HG02623 (cell line): ENCODE measurements at regions not wholly inside any gene's neighbourhood (a gene's known extent, or its start where the extent isn't known, plus 50 kb on each side); places are given as distances from the start of the nearest gene placed in this dataset.
"Not testable (repeated sequence)": the region's sequence is repeated elsewhere in the genome, so short reads cannot be mapped to it uniquely, and the experiment has no call there.

Source experiments
- ATAC-seq: cut with Tn5 transposase; IDR thresholded peaks from one replicate; pipeline ENCODE4 v1.9.1; 2021; ENCODE audit warnings: moderate library complexity; ENCODE audit not compliant: unreplicated experiment

- no peak for ATAC-seq
Measured at GRCh38 chr3:118495206-118495605, 539.4 kb downstream of the IGSF11 start.

DNA sequence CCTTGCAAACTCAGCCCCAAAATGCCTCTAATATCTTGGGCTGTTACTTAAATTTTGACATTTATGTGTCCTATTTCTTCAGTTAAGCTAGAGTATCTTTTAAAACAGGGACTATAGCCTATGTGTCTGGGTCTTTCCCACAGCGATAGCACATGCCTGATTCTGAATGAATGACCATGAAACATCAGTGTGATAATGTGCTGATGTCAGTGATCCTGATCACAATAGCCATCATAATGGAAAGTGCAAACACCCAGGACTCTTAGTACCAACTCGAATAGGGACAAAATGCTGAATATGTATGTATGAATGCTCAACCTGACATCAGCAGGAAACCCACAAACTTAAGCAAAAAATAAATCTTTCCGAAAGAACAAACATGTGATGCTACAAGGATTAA lies 537.4 kb downstream of the IGSF11 start:
- ATAC-seq: no peak

- no peak for ATAC-seq
Measured at GRCh38 chr3:118501152-118501551, 533.5 kb downstream of the IGSF11 start.

GRCh38 chr3:118504906-118505305 lies 529.7 kb downstream of the IGSF11 start:
- no peak for ATAC-seq

DNA sequence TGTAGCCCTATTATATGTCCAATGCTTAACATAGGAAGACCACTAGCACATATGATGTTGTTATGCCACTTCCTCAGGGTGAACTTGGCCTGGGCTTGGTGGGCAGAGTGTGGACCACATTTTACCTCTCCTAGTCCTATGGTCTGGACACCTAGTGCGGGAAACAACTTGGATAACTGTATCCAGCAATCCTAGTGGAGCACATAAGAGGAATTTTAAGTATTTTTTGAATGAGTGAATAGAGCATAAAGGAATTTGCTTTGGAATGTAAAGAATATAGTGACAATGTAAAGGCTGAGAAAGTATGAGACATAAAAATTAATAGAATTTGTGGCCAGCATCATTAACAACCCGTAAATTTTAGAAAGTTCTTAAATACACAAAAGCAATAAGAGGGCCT lies 528.9 kb downstream of the IGSF11 start:
- ATAC-seq: no peak

DNA sequence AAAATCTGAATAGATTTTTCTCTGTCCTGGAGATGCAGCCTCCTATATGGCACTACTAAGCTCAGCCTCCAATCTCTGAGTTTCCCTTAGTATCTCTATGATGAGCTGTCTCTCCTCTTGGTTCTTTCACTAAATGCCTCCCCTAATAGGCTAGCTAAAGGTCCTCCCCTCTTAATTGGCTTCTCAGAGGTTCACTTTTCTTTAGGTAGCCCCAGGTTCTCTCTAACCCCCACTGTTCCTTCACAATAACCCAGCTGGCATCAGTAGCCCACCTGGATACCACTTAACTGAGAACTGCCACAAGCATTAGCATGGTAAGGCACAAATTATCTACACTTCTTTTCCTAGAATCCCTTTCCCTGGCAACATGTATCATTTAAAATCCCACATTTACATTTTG lies 523.2 kb downstream of the IGSF11 start:
- no peak for ATAC-seq

DNA sequence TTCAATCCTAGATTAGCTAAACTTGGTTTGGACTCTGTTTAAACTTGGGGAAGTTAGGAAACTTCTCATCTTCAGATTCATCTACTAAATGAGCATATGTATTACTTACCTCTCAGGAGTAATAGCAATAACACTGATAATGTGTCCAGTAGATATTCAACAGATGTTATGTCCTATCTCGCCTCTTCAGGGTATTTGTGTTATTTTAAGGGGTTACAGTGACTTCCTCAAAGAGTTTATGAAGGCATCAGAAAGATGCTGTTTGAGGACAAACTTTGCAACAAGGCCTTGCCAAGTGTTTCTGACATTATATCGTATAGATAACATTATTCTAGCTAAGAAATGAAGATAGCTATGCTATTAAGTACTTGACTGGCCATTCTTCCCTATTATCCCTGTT lies 522.3 kb downstream of the IGSF11 start:
- ATAC-seq: no peak

DNA sequence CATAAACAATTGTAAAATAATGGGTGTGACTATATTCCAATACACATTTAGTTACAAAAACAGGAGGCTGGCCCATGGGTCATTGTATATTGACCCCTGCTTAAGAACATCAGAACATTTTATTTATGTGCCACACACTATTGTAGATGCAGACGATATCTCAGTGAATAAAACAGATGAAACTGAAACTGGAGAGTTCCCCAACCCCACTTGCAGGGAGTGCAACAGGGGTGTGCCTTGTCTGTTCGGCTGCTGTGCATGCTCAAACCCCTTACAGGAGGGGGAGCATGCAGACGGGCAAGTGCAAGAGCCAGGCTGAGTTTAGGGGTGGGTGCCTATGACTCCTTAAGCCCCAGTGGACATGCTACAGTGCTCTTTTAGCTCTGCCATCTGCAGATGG lies 509.6 kb downstream of the IGSF11 start:
- ATAC-seq: no peak

DNA sequence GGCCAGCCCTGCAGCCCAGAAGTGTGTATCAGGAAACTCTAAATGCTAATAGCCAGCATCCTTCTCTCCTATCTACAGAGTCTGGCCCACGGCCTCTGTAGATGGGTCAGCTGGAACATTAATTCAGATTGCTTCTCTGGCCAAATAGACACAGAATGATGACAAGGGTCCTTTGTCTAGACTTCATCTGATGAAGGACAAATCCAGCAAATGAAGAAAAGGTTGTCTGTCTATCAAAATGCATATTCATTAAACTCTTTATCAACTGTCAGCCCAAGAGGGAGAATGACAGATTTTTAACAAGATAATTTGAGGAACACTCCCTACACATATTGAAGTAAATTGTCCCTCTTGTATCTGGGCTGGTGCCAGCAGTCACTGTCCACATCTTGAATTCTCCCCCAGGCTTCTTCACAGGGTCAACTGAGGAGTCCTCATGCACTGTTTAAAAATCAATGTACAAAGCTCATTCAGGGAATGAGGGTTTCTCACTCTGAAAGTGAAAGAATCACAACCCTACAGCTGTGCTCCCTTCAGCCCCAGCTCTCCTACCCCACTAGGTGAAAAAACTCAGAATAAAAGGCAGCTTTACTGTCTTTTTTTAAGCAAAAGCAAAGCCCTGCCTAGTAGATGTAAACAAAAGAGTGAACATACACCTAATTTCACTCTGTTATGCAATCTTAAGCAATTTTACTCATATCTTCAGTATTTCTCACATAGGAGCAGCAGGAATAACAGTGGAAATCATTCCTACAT lies 507.7 kb downstream of the IGSF11 start:
- peak; percentile 67 for ATAC-seq

DNA sequence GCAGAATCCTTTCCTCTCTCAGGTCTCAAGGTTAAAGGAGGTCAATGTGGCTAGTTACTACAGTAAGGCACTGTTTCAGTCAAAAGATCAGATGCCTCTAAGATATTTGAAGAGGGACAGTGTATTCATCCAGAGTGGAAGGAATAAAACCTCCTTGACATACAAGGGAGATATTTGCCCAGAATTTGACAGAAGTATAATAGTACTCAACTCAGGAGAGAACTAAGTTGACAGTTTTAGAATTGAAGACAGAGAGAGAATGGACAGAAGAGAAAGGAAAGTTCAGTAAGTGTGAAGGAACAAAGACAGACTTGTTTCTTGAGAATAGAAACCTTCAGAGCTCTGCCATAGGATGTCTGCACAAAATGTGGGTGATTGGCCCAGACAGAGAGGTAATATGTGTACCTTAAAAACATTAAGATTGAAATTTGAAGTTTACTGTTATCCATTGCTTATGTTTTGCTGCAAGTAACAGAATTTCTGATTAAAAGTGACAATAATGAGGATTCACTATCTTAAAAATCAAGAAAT lies 507.1 kb downstream of the IGSF11 start:
- ATAC-seq: peak; percentile 27

GRCh38 chr3:118529554-118529953 lies 505.1 kb downstream of the IGSF11 start:
- no peak for ATAC-seq

DNA sequence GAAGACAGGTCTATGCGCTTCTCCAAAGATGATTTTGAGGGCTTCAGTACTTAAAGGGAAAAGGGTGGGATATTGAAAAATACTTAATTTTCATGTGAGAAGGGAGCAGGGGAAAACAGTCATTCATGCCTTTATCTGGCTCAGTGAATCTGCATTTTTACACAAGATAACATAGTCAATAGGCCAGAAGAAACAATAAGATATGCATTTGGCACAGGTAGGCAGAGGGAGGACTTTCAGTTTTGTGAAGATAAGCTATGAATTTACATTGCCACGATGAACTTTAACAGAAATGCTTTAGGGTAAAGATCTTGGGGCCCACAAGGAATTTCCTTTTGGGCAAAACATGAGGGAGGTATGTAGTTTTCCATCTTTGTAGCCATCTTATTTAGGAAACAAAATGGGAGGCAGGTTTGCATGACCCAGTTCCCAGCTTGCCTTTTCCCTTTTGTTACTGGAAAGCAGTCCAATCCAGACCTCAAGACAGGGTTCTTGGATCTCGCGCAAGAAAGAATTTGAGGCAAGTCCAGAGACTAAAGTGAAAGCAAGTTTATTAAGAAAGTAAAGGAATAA lies 504.2 kb downstream of the IGSF11 start:
- no peak for ATAC-seq

GRCh38 chr3:118530927-118531356 lies 503.7 kb downstream of the IGSF11 start:
- ATAC-seq: not testable (repeated sequence)

DNA sequence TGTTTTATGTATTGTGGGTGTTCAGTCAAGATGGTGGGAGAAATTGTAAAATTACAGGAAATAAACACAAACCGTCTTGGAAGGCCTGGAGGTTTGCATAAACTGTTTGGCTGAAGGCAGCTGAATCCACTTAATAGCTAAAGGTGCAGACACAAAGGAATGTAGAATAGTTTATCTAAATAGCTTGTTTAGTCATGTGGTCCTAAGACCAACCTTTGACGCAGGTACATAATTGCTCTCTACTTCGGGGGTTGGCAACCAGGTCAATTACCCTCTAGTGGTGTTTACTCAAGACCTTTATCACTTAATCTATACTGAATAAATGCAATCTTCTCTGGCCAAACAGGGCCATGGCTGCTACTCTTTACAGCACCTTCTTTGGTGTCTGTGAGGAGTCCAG lies 502.8 kb downstream of the IGSF11 start:
- ATAC-seq: no peak

DNA sequence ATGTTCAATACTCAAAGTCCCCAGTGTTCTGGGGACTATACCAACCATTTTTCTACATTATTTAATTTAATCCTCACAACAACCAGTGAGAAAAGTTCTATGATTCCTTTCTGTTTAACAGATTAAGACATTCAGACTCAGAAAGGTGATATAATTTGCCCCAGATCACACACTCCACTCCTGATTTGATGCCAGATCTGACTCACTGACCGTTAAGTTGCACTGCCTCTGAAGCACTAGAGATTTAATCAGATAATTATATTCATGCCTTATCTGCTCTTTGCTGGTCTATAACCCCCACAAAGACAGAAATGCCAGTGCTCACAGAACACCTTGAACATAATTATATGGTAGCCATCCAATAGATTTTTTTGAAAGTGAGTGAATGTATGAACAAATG lies 501.0 kb downstream of the IGSF11 start:
- no peak for ATAC-seq

- no peak for ATAC-seq
Measured at GRCh38 chr3:118534519-118534918, 500.1 kb downstream of the IGSF11 start.

DNA sequence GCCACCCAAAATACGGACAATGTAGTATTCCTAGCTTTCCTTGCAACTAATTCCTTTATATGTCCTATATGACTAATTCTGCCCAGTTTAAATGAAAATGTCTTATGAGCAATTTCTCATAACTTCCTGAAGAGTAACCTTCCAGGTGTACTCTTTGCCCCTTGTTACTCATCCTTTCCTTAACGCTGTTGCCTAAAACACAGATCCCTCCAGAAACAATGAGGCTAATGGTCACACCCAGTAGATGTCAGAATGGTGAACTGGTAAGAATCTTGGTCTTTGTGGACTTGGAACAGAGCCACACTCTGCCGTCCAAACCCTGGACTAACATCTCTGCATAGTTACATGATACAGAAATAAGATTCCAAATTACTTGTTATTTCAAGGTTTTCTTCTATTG lies 497.9 kb downstream of the IGSF11 start:
- no peak for ATAC-seq

- ATAC-seq: no peak
Measured at GRCh38 chr3:118537454-118537853, 497.2 kb downstream of the IGSF11 start.

- no peak for ATAC-seq
Measured at GRCh38 chr3:118538187-118538586, 496.5 kb downstream of the IGSF11 start.

- ATAC-seq: not testable (repeated sequence)
Measured at GRCh38 chr3:118539820-118540447, 494.7 kb downstream of the IGSF11 start.

GRCh38 chr3:118540448-118540821 lies 494.2 kb downstream of the IGSF11 start:
- ATAC-seq: not testable (repeated sequence)

DNA sequence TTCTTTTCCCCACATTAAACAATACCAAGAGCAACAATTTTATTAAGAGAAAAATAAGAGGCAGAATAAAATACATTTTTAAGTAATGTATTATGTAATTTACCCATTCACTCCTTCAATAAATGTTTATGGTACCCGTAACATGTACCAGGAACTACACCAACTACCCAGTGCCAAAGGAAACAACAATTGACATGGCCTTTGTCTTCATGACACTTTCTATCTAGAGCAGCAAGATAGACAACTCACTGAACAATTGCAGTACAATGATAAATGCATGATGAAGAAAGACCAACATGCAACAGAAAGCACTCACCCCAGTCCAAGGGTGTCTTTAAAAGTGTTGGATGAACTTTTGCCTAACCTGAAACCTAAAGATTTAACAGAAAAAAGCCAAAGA lies 493.8 kb downstream of the IGSF11 start:
- no peak for ATAC-seq
